OCI-LY7 (cell line): ENCODE measurements at regions not wholly inside any gene's neighbourhood (a gene's known extent, or its start where the extent isn't known, plus 50 kb on each side); places are given as distances from the start of the nearest gene placed in this dataset.

ENCODE experiments used
- BruUV-seq: library from RNA; stranded (reverse); fragments of 400-500 nt; replicated peaks from 2 replicates; lab custom pipeline; 2021; lab: Mats Ljungman, UMichigan
- CTCF ChIA-PET: fragments of 300-600 bp; sonication (Branson Sonifier 250); formaldehyde crosslinking; loops from one replicate; lab custom pipeline; 2022; ENCODE audit warnings: antibody characterized with exemption; ENCODE audit not compliant: unreplicated experiment; lab: Charles Lee
- POLR2A ChIA-PET: fragments of 300-600 bp; sonication (Branson Sonifier 250); formaldehyde crosslinking; loops from one replicate; lab custom pipeline; 2022; ENCODE audit warnings: antibody characterized with exemption; lab: Charles Lee
- DNase-seq: peaks from one replicate; pipeline ENCODE4 v3.0.0-alpha.2; 2015; ENCODE audit warnings: low spot score
- H2AFZ ChIP-seq: fragments of 200-600 bp; sonication (generic), shearing (Covaris generic); 2 replicates; pipeline ENCODE4 v1.6.1; 2014; ENCODE audit warnings: mild to moderate bottlenecking, antibody characterized with exemption, low read length, moderate library complexity
- H3K27ac ChIP-seq: fragments of 200-600 bp; sonication (generic); 2 replicates; pipeline ENCODE4 v1.5.1; 2014; ENCODE audit warnings: mixed run types, low read depth, mild to moderate bottlenecking, moderate library complexity, low read length, inconsistent platforms; ENCODE audit not compliant: poor library complexity, severe bottlenecking
- H3K36me3 ChIP-seq: fragments of 200-600 bp; sonication (generic); 2 replicates; pipeline ENCODE4 v1.6.1; 2014; ENCODE audit warnings: mild to moderate bottlenecking, antibody characterized with exemption, low read length, moderate library complexity, mixed read lengths; ENCODE audit not compliant: insufficient read depth
- H3K4me1 ChIP-seq: fragments of 200-600 bp; sonication (generic); 2 replicates; pipeline ENCODE4 v1.5.1; 2014; ENCODE audit warnings: mild to moderate bottlenecking, low read length; ENCODE audit not compliant: insufficient read depth, poor library complexity, severe bottlenecking
- H3K4me2 ChIP-seq: fragments of 200-600 bp; sonication (generic); 2 replicates; pipeline ENCODE4 v1.6.1; 2014; ENCODE audit warnings: mild to moderate bottlenecking, low read length
- H3K4me3 ChIP-seq: fragments of 200-600 bp; sonication (generic); 2 replicates; pipeline ENCODE4 v1.5.1; 2014; ENCODE audit warnings: mild to moderate bottlenecking, low read depth, low read length; ENCODE audit not compliant: poor library complexity, severe bottlenecking
- H3K79me2 ChIP-seq: fragments of 200-600 bp; sonication (generic); 2 replicates; pipeline ENCODE4 v1.6.1; 2016; ENCODE audit warnings: low read depth, mild to moderate bottlenecking, low read length, moderate library complexity, mixed read lengths; ENCODE audit not compliant: insufficient read depth
- H3K9me2 ChIP-seq: fragments of 200-600 bp; sonication (generic); 2 replicates; pipeline ENCODE4 v1.6.1; 2016; ENCODE audit warnings: mild to moderate bottlenecking, low read length, mixed read lengths; ENCODE audit not compliant: insufficient read depth
- H3K9me3 ChIP-seq: fragments of 200-600 bp; sonication (generic); 2 replicates; pipeline ENCODE4 v1.6.1; 2014; ENCODE audit warnings: mild to moderate bottlenecking, mixed run types, low read length, mixed read lengths
- H4K20me1 ChIP-seq: fragments of 200-600 bp; sonication (generic); 2 replicates; pipeline ENCODE4 v1.6.1; 2014; ENCODE audit warnings: mild to moderate bottlenecking, antibody characterized with exemption, low read length, moderate library complexity, mixed read lengths; ENCODE audit not compliant: insufficient read depth
- EZH2phosphoT487 ChIP-seq: fragments of 200-600 bp; sonication (generic); IDR thresholded peaks from 2 replicates; pipeline ENCODE4 v1.6.1; 2018; ENCODE audit warnings: low read depth, borderline replicate concordance, mild to moderate bottlenecking, mixed run types, antibody characterized with exemption, low read length, moderate library complexity, mixed read lengths
- intact Hi-C: fragments of 100-400 bp; cut with micrococcal nuclease; formaldehyde crosslinking; loops from one replicate; pipeline ENCODE4 v1.10.0; 2022; ENCODE audit not compliant: unreplicated experiment
- TF ChIP-seq, protein P1 (sequence below): fragments of 200-600 bp; sonication (generic); conservative IDR thresholded peaks from 2 replicates; pipeline ENCODE4 v1.5.1; 2014; ENCODE audit warnings: mild to moderate bottlenecking, antibody characterized with exemption, low read length, moderate library complexity, mixed read lengths

- H3K36me3 ChIP-seq, result no peaks in the 10 kb centered on the region
- TF ChIP-seq, protein P1, sequence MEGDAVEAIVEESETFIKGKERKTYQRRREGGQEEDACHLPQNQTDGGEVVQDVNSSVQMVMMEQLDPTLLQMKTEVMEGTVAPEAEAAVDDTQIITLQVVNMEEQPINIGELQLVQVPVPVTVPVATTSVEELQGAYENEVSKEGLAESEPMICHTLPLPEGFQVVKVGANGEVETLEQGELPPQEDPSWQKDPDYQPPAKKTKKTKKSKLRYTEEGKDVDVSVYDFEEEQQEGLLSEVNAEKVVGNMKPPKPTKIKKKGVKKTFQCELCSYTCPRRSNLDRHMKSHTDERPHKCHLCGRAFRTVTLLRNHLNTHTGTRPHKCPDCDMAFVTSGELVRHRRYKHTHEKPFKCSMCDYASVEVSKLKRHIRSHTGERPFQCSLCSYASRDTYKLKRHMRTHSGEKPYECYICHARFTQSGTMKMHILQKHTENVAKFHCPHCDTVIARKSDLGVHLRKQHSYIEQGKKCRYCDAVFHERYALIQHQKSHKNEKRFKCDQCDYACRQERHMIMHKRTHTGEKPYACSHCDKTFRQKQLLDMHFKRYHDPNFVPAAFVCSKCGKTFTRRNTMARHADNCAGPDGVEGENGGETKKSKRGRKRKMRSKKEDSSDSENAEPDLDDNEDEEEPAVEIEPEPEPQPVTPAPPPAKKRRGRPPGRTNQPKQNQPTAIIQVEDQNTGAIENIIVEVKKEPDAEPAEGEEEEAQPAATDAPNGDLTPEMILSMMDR, result no peak
- TF ChIP-seq EZH2phosphoT487, result no peak
- intact Hi-C loops, result no loop called here
- H2AFZ ChIP-seq, result no peak overlapping the region
- no peak for DNase-seq
- H3K9me3 ChIP-seq, result no peaks in the 10 kb centered on the region
- H3K79me2 ChIP-seq, result no peaks in the 10 kb centered on the region
- no TSS peak for BruUV-seq
- no peaks in the 10 kb centered on the region for H4K20me1 ChIP-seq
- POLR2A ChIA-PET, result no interaction called here
- H3K27ac ChIP-seq, result no peak overlapping the region
- no peak overlapping the region for H3K4me3 ChIP-seq
- CTCF ChIA-PET, result no interaction called here
- H3K9me2 ChIP-seq, result no peaks in the 10 kb centered on the region
- no peaks in the 10 kb centered on the region for H3K4me1 ChIP-seq
- H3K4me2 ChIP-seq, result no peak overlapping the region
Measured at GRCh38 chr16:86398201-86398600, 112.1 kb upstream of the FOXF1 start.

GRCh38 chr16:86398622-86399021, 111.7 kb upstream of the FOXF1 start:
- H4K20me1 ChIP-seq, result no peaks in the 10 kb centered on the region
- intact Hi-C loops, result no loop called here
- CTCF ChIA-PET, result no interaction called here
- no peaks in the 10 kb centered on the region for H3K9me3 ChIP-seq
- H3K4me3 ChIP-seq, result no peak overlapping the region
- no peaks in the 10 kb centered on the region for H3K79me2 ChIP-seq
- H3K27ac ChIP-seq, result no peak overlapping the region
- no peaks in the 10 kb centered on the region for H3K4me1 ChIP-seq
- no peak for TF ChIP-seq EZH2phosphoT487
- TF ChIP-seq, protein P1, result no peak
- H2AFZ ChIP-seq, result no peak overlapping the region
- DNase-seq, result no peak
- POLR2A ChIA-PET, result interaction anchor here (0.6 kb wide), 1 partner anchor 345 kb away, joined by 4 read pairs; no protein-coding TSS in a partner anchor
- BruUV-seq, result no TSS peak
- no peaks in the 10 kb centered on the region for H3K9me2 ChIP-seq
- H3K4me2 ChIP-seq, result no peak overlapping the region
- no peaks in the 10 kb centered on the region for H3K36me3 ChIP-seq

DNA sequence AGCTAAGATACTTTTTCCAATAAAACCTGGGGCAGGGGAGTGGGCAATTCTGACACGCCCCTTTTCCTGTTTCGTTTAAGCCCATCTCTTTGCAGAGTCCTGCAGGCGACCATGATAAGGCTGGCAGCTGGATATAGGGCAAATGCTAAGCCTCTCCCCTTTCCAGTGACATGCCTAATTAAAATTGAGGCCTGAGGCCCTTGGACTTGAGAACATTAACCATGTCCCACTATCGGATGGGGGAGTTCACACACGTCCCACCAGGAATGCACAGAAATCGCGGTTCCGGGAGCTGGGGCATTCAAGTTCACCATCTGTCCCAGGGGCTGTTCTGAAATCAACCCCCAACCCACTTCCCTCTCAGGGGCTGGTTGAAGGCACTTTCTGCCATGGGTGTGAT, 109.2 kb upstream of the FOXF1 start:
- BruUV-seq, result no TSS peak

More for the DNA sequence above, 109.2 kb upstream of the FOXF1 start:
- H2AFZ ChIP-seq, result no peak overlapping the region
- no peaks in the 10 kb centered on the region for H3K36me3 ChIP-seq
- no peaks in the 10 kb centered on the region for H3K9me3 ChIP-seq
- ChIA-PET POLR2A (no interaction called here), CTCF (no interaction called here)
- H4K20me1 ChIP-seq, result no peaks in the 10 kb centered on the region
- DNase-seq, result no peak
- TF ChIP-seq, protein P1, result no peak
- TF ChIP-seq EZH2phosphoT487, result no peak
- no peaks in the 10 kb centered on the region for H3K79me2 ChIP-seq
- no peak overlapping the region for H3K4me3 ChIP-seq
- no peak overlapping the region for H3K4me2 ChIP-seq
- H3K27ac ChIP-seq, result no peak overlapping the region
- H3K9me2 ChIP-seq, result no peaks in the 10 kb centered on the region
- no peaks in the 10 kb centered on the region for H3K4me1 ChIP-seq
- intact Hi-C loops, result no loop called here
